Activated CD4-positive, alpha-beta T cell treated with anti-CD3 and anti-CD28 coated beads, Interleukin-10, Interleukin-2, amounts not matched to agents 100 ng/mL and 50 ng/mL, durations not matched to agents 16 hours and 8 hours (primary cell): ENCODE measurements at regions not wholly inside any gene's neighbourhood (a gene's known extent, or its start where the extent isn't known, plus 50 kb on each side); places are given as distances from the start of the nearest gene placed in this dataset.
"Not testable (repeated sequence)": the region's sequence is repeated elsewhere in the genome, so short reads cannot be mapped to it uniquely, and the experiment has no call there.

ENCODE experiments used
- DNase-seq: peaks from one replicate; pipeline ENCODE4 v3.0.0-alpha.2; 2020

GRCh38 chr6:165842281-165842936 lies 179.4 kb upstream of the PDE10A start:
- no peak for DNase-seq

- DNase-seq = no peak
Observed at GRCh38 chr6:165841153-165841558, 178.1 kb upstream of the PDE10A start.

GRCh38 chr6:165837948-165838745 lies 175.1 kb upstream of the PDE10A start:
- DNase-seq = no peak

- not testable (repeated sequence) for DNase-seq
Observed at GRCh38 chr6:165836648-165837047, 173.6 kb upstream of the PDE10A start.

GRCh38 chr6:165835410-165835851 lies 172.4 kb upstream of the PDE10A start:
- no peak for DNase-seq

- DNase-seq = no peak
Observed at GRCh38 chr6:165834613-165835259, 171.7 kb upstream of the PDE10A start.

GRCh38 chr6:165833355-165833754 lies 170.3 kb upstream of the PDE10A start:
- DNase-seq = no peak

GRCh38 chr6:165831812-165832510 lies 168.9 kb upstream of the PDE10A start:
- no peak for DNase-seq

- DNase-seq = no peak
Observed at GRCh38 chr6:165830761-165831160, 167.7 kb upstream of the PDE10A start.

- DNase-seq = no peak
Observed at GRCh38 chr6:165829376-165829775, 166.3 kb upstream of the PDE10A start.

GRCh38 chr6:165827190-165827518 lies 164.1 kb upstream of the PDE10A start:
- no peak for DNase-seq

GRCh38 chr6:165826487-165827189 lies 163.6 kb upstream of the PDE10A start:
- no peak for DNase-seq

- DNase-seq = no peak
Observed at GRCh38 chr6:165825256-165825815, 162.3 kb upstream of the PDE10A start.

GRCh38 chr6:165823609-165824326 lies 160.7 kb upstream of the PDE10A start:
- no peak for DNase-seq

GRCh38 chr6:165822501-165822900 lies 159.5 kb upstream of the PDE10A start:
- DNase-seq = no peak

- DNase-seq = no peak
Observed at GRCh38 chr6:165821754-165822153, 158.7 kb upstream of the PDE10A start.

- DNase-seq = no peak
Observed at GRCh38 chr6:165820934-165821333, 157.9 kb upstream of the PDE10A start.

GRCh38 chr6:165820407-165820806 lies 157.4 kb upstream of the PDE10A start:
- DNase-seq = no peak

GRCh38 chr6:165819394-165819793 lies 156.4 kb upstream of the PDE10A start:
- no peak for DNase-seq

- no peak for DNase-seq
Observed at GRCh38 chr6:165818200-165818599, 155.2 kb upstream of the PDE10A start.

GRCh38 chr6:165817771-165818170 lies 154.7 kb upstream of the PDE10A start:
- no peak for DNase-seq

GRCh38 chr6:165817148-165817547 lies 154.1 kb upstream of the PDE10A start:
- DNase-seq = no peak
